Naive B cell (primary cell): ENCODE measurements at regions not wholly inside any gene's neighbourhood (a gene's known extent, or its start where the extent isn't known, plus 50 kb on each side); places are given as distances from the start of the nearest gene placed in this dataset.
"Not testable (repeated sequence)": the region's sequence is repeated elsewhere in the genome, so short reads cannot be mapped to it uniquely, and the experiment has no call there.

Source experiments
- ATAC-seq, 2 donors: fragments of 150-1000 bp; cut with Tn5 transposase; 2 replicates each; pipeline ENCODE4 v1.10.0; 2021; ENCODE audit warnings: low read depth in 2 of 2, mild to moderate bottlenecking in 2 of 2, moderate library complexity in 2 of 2
- DNase-seq: peaks from one replicate; pipeline ENCODE4 v3.0.0; 2022
- H3K27ac Mint-ChIP-seq, 6 donors: one replicate each; pipeline ENCODE4 v1.8.0; 2020 to 2022; ENCODE audit warnings: mild to moderate bottlenecking in 6 of 6, mixed read lengths in 6 of 6, moderate library complexity in 5 of 6, inconsistent platforms in 2 of 6
- H3K27me3 Mint-ChIP-seq, 3 donors: one replicate each; pipeline ENCODE4 v1.8.0; 2021 to 2022; ENCODE audit warnings: mixed read lengths in 3 of 3, mild to moderate bottlenecking in 1 of 3
- H3K36me3 Mint-ChIP-seq, 2 donors: one replicate each; pipeline ENCODE4 v1.8.0; 2020 to 2022; ENCODE audit warnings: mixed read lengths in 2 of 2, inconsistent platforms in 1 of 2, mild to moderate bottlenecking in 1 of 2
- H3K4me1 Mint-ChIP-seq, 3 donors: one replicate each; pipeline ENCODE4 v1.8.0; 2020 to 2022; ENCODE audit warnings: mixed read lengths in 3 of 3, inconsistent platforms in 1 of 3, mild to moderate bottlenecking in 1 of 3, moderate library complexity in 1 of 3
- H3K4me3 Mint-ChIP-seq, 8 donors: one replicate each; pipeline ENCODE4 v1.8.0; 2020 to 2022; ENCODE audit warnings: mild to moderate bottlenecking in 8 of 8, mixed read lengths in 8 of 8, moderate library complexity in 8 of 8, inconsistent platforms in 2 of 8
- H3K9me3 Mint-ChIP-seq, 7 donors: one replicate each; pipeline ENCODE4 v1.8.0; 2020 to 2022; ENCODE audit warnings: mixed read lengths in 7 of 7, mild to moderate bottlenecking in 5 of 7, inconsistent platforms in 2 of 7, moderate library complexity in 1 of 7

DNA sequence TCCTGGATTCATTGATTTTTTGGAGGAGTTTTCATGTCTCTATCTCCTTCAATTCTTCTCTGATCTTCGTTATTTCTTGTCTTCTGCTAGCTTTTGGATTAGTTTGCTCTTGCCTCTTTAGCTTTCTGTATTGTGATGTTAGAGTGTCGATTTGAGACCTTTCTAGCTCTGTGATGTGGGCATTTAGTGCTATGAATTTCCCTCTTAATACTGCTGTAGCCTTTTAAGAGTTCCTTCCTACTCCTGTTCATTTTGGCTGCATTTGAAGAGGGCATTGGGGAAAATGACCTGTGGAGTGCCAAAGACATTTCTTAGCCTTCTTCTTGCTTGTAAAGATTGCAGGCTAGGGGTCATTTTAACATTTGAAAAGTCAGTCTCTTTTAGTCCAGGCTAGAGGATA lies 463.8 kb upstream of the GCFC2 start:
- DNase-seq, result no peak
- Mint-ChIP-seq H3K27me3 (no peaks in the 10 kb centered on the region), H3K27ac (no peak overlapping the region), H3K9me3 (peaks cover 13 to 56% (median 24%) of the 10 kb centered on the region in 7 donors), H3K4me3 (no peak overlapping the region), H3K36me3 (peaks cover 0 to 5% of the 10 kb centered on the region in 2 donors), H3K4me1 (no peaks in the 10 kb centered on the region)
- ATAC-seq, result no peak

DNA sequence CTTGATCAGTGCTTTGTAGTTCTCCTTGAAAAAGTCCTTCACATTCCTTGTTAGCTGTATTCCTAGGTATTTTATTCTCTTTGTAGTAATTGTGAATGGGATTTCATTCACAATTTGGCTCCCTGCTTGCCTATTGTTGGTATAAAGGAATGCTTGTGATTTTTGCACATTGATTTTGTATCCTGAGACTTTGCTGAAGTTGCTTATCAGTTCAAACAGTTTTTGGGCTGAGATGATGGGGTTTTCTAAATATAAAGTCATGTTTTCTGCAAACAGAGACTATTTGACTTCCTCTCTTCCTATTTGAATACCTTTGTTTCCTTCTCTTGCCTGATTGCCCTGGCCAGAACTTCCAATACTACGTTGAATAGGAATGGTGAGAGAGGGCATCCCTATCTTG lies 462.5 kb upstream of the GCFC2 start:
- peaks cover 6 to 43% (median 15%) of the 10 kb centered on the region in 7 donors for H3K9me3 Mint-ChIP-seq

DNA sequence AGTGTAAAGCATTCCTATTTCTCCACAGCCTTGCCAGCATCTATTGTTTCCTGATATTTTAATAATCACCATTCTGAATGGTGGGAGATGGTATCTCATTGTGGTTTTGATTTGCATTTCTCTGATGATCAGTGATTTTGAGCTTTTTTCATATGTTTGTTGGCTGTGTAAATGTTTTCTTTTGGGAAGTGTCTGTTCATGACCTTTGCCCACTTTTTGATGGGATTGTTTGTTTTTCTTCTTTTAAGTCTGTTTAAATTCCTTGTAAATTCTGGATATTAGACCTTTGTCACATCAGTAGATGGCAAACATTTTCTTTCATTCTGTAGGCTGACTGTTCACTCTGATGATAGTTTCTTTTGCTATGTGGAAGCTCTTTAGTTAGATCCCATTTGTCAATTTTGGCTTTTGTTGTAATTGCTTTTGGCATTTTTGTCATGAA lies 461.5 kb upstream of the GCFC2 start:
- not testable (repeated sequence) for H3K27me3 Mint-ChIP-seq, ATAC-seq, H3K4me3 Mint-ChIP-seq, DNase-seq, H3K4me1 Mint-ChIP-seq, H3K36me3 Mint-ChIP-seq
- H3K9me3 Mint-ChIP-seq, result peaks cover 6 to 33% (median 11%) of the 10 kb centered on the region in 7 donors
- H3K27ac Mint-ChIP-seq, result peak overlapping the region in 1 of 6 donors; percentile 41

More for the DNA sequence above, 462.5 kb upstream of the GCFC2 start:
- H3K4me3 Mint-ChIP-seq, H3K4me1 Mint-ChIP-seq, H3K27ac Mint-ChIP-seq, DNase-seq, H3K27me3 Mint-ChIP-seq, H3K36me3 Mint-ChIP-seq, ATAC-seq: not testable (repeated sequence)

DNA sequence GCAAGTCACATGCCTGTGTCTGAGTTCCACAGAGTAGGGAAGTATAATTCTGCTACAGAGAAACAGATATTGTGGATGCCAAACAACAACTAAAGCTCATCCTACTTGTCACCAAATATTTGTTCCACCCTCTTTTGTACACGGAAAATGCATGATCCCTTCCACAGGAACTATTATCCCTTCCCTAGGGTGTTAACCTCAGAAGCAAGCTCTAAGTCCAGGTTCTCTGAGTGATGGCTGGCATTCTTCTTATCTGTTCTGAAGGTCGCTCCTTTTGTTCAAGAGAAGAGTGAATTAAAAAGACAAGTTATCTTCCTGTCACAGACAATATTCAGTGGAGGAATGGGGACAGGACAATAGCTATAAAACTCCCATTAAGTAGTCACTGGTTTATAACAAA lies 460.1 kb upstream of the GCFC2 start:
- Mint-ChIP-seq H3K27ac (no peak overlapping the region), H3K27me3 (no peaks in the 10 kb centered on the region), H3K4me1 (no peaks in the 10 kb centered on the region), H3K36me3 (no peaks in the 10 kb centered on the region), H3K4me3 (no peak overlapping the region), H3K9me3 (peaks cover 2 to 26% (median 7%) of the 10 kb centered on the region in 7 donors)
- DNase-seq, result no peak
- no peak for ATAC-seq

- H3K27ac Mint-ChIP-seq, result no peak overlapping the region
- no peaks in the 10 kb centered on the region for H3K4me1 Mint-ChIP-seq
- no peaks in the 10 kb centered on the region for H3K27me3 Mint-ChIP-seq
- H3K4me3 Mint-ChIP-seq, result peak overlapping the region in 1 of 8 donors; percentile 0
- DNase-seq (no peak), ATAC-seq (no peak)
- no peaks in the 10 kb centered on the region for H3K36me3 Mint-ChIP-seq
- peaks cover 1 to 20% (median 7%) of the 10 kb centered on the region in 7 donors for H3K9me3 Mint-ChIP-seq
These were observed 459.3 kb upstream of the GCFC2 start for GRCh38 chr2:76170009-76170384.

- Mint-ChIP-seq H3K4me3 (peak overlapping the region in 1 of 8 donors; percentile 0), H3K9me3 (peaks cover 0 to 18% (median 7%) of the 10 kb centered on the region in 7 donors), H3K4me1 (no peaks in the 10 kb centered on the region), H3K36me3 (no peaks in the 10 kb centered on the region), H3K27ac (no peak overlapping the region), H3K27me3 (no peaks in the 10 kb centered on the region)
- DNase-seq (no peak), ATAC-seq (no peak)
These were observed 458.7 kb upstream of the GCFC2 start for GRCh38 chr2:76169276-76170008.

DNA sequence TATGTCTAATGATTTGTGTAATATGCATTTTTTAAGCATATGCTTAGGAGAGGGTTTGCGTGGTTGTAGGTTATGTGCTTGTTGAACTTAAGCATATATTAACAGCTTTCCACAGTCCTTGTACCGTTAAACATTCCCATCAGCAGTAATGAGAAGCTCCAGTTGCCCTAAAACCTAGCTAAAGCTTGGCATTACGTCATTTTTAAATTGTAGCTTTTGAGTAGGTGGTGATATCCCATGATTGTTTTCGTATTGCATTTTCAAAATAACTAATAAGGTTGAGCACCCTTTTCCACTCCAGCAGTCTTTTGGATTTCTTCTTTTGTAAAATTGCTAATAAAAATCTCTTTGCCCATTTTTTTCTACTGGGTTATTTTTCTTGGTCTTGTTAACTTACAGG lies 453.1 kb upstream of the GCFC2 start:
- peak overlapping the region in 1 of 6 donors; percentile 2 for H3K27ac Mint-ChIP-seq
- no peak for DNase-seq
- no peak for ATAC-seq
- no peaks in the 10 kb centered on the region for H3K4me1 Mint-ChIP-seq
- H3K9me3 Mint-ChIP-seq, result peaks cover 0 to 5% (median 3%) of the 10 kb centered on the region in 7 donors
- no peaks in the 10 kb centered on the region for H3K36me3 Mint-ChIP-seq
- no peak overlapping the region for H3K4me3 Mint-ChIP-seq
- H3K27me3 Mint-ChIP-seq, result no peaks in the 10 kb centered on the region

GRCh38 chr2:76160670-76161069 lies 450.0 kb upstream of the GCFC2 start:
- Mint-ChIP-seq H3K4me1 (no peaks in the 10 kb centered on the region), H3K27me3 (no peaks in the 10 kb centered on the region), H3K4me3 (no peak overlapping the region), H3K27ac (no peak overlapping the region), H3K36me3 (no peaks in the 10 kb centered on the region), H3K9me3 (peaks cover 0 to 5% (median 3%) of the 10 kb centered on the region in 7 donors)
- no peak for DNase-seq
- ATAC-seq, result no peak

GRCh38 chr2:76159042-76159648 lies 448.4 kb upstream of the GCFC2 start:
- Mint-ChIP-seq H3K9me3 (peaks cover 0 to 5% (median 3%) of the 10 kb centered on the region in 7 donors), H3K36me3 (no peaks in the 10 kb centered on the region), H3K4me3 (no peak overlapping the region), H3K27me3 (no peaks in the 10 kb centered on the region), H3K27ac (no peak overlapping the region), H3K4me1 (no peaks in the 10 kb centered on the region)
- ATAC-seq (no peak), DNase-seq (no peak)

GRCh38 chr2:76157531-76157930 lies 446.8 kb upstream of the GCFC2 start:
- H3K4me3 Mint-ChIP-seq, result no peak overlapping the region
- no peak for DNase-seq
- no peaks in the 10 kb centered on the region for H3K4me1 Mint-ChIP-seq
- no peak for ATAC-seq
- peaks cover 0 to 5% (median 3%) of the 10 kb centered on the region in 7 donors for H3K9me3 Mint-ChIP-seq
- H3K27ac Mint-ChIP-seq, result no peak overlapping the region
- no peaks in the 10 kb centered on the region for H3K27me3 Mint-ChIP-seq
- H3K36me3 Mint-ChIP-seq, result no peaks in the 10 kb centered on the region

DNA sequence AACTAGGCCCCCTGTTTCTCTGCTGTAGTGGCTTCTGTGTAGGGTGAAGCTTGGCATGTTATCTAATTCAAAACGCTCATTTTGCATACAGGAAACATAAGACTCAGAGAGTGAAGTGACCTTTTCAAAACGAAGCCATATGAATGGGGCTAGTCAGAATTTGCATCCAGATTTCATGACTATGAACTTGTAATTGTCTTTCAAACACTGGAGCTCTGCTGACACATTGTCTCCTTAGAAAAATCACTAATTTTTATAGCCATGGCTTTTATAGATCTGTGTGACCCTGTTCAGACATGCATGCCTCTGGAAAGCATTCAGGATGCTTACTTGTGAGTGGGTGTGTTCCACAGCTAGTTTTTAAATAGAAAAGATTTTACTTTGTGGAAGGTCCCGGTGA lies 444.3 kb upstream of the GCFC2 start:
- Mint-ChIP-seq H3K27me3 (no peaks in the 10 kb centered on the region), H3K4me1 (no peaks in the 10 kb centered on the region), H3K9me3 (no peaks in the 10 kb centered on the region), H3K4me3 (no peak overlapping the region), H3K36me3 (no peaks in the 10 kb centered on the region), H3K27ac (no peak overlapping the region)
- ATAC-seq (no peak), DNase-seq (no peak)

GRCh38 chr2:76149846-76150245 lies 439.1 kb upstream of the GCFC2 start:
- H3K4me3 Mint-ChIP-seq, result no peak overlapping the region
- ATAC-seq, result no peak
- no peak for DNase-seq

GRCh38 chr2:76139303-76139702 lies 428.6 kb upstream of the GCFC2 start:
- not testable (repeated sequence) for H3K4me1 Mint-ChIP-seq, H3K4me3 Mint-ChIP-seq, H3K36me3 Mint-ChIP-seq, ATAC-seq, H3K27ac Mint-ChIP-seq, DNase-seq, H3K27me3 Mint-ChIP-seq
- peaks cover 5 to 43% (median 21%) of the 10 kb centered on the region in 7 donors for H3K9me3 Mint-ChIP-seq

More at GRCh38 chr2:76149846-76150245, 439.1 kb upstream of the GCFC2 start:
- Mint-ChIP-seq H3K27ac (no peak overlapping the region), H3K4me1 (no peaks in the 10 kb centered on the region), H3K9me3 (peaks cover 0 to 19% (median 5%) of the 10 kb centered on the region in 7 donors), H3K27me3 (no peaks in the 10 kb centered on the region), H3K36me3 (no peaks in the 10 kb centered on the region)

GRCh38 chr2:76128622-76129021 lies 417.9 kb upstream of the GCFC2 start:
- DNase-seq (no peak), ATAC-seq (no peak)
- Mint-ChIP-seq H3K4me1 (no peaks in the 10 kb centered on the region), H3K27ac (no peak overlapping the region), H3K36me3 (no peaks in the 10 kb centered on the region), H3K9me3 (peaks cover 0 to 6% (median 0%) of the 10 kb centered on the region in 7 donors), H3K27me3 (no peaks in the 10 kb centered on the region), H3K4me3 (no peak overlapping the region)
